ENCODE measurements at regions not wholly inside any gene's neighbourhood (a gene's known extent, or its start where the extent isn't known, plus 50 kb on each side); places are given as distances from the start of the nearest gene placed in this dataset.
"Not testable (repeated sequence)": the region's sequence is repeated elsewhere in the genome, so short reads cannot be mapped to it uniquely, and the experiment has no call there.

GRCh38 chr3:16077146-16077545 lies 97.3 kb upstream of the GALNT15 start:
- not testable (repeated sequence) for H3K36me3 Mint-ChIP-seq (ENCODE audit: low read depth); H3K4me3 Mint-ChIP-seq; H3K27ac Mint-ChIP-seq

GRCh38 chr3:16077681-16078080 lies 96.8 kb upstream of the GALNT15 start:
- H3K4me3 Mint-ChIP-seq; H3K27me3 Mint-ChIP-seq; DNase-seq; H3K27ac Mint-ChIP-seq; H3K36me3 Mint-ChIP-seq (ENCODE audit: low read depth); intact Hi-C loops (cut with micrococcal nuclease); H3K4me1 Mint-ChIP-seq: not testable (repeated sequence)
- peaks cover 19% of the 10 kb centered on the region for H3K9me3 Mint-ChIP-seq

More at GRCh38 chr3:16077146-16077545, 97.3 kb upstream of the GALNT15 start:
- H3K9me3 Mint-ChIP-seq = peaks cover 16% of the 10 kb centered on the region
- DNase-seq; H3K4me1 Mint-ChIP-seq; H3K27me3 Mint-ChIP-seq; intact Hi-C loops (cut with micrococcal nuclease): not testable (repeated sequence)

- Mint-ChIP-seq H3K27ac (no peak overlapping the region), H3K36me3 (ENCODE audit: low read depth) (no peaks in the 10 kb centered on the region), H3K4me3 (no peak overlapping the region), H3K9me3 (peaks cover 26% of the 10 kb centered on the region), H3K4me1 (no peaks in the 10 kb centered on the region), H3K27me3 (no peaks in the 10 kb centered on the region)
- no peak for DNase-seq
- intact Hi-C loops (cut with micrococcal nuclease) = no loop called here
These were observed 95.0 kb upstream of the GALNT15 start for GRCh38 chr3:16079519-16079918.

- intact Hi-C loops (cut with micrococcal nuclease) = no loop called here
- H3K36me3 Mint-ChIP-seq (ENCODE audit: low read depth) = no peaks in the 10 kb centered on the region
- no peaks in the 10 kb centered on the region for H3K27me3 Mint-ChIP-seq
- peaks cover 29% of the 10 kb centered on the region for H3K9me3 Mint-ChIP-seq
- DNase-seq = no peak
- no peak overlapping the region for H3K4me3 Mint-ChIP-seq
- H3K4me1 Mint-ChIP-seq = no peaks in the 10 kb centered on the region
- no peak overlapping the region for H3K27ac Mint-ChIP-seq
These were observed 92.8 kb upstream of the GALNT15 start for GRCh38 chr3:16081661-16082060.

GRCh38 chr3:16084887-16085286 lies 89.6 kb upstream of the GALNT15 start:
- Mint-ChIP-seq H3K9me3 (peaks cover 25% of the 10 kb centered on the region), H3K4me1 (no peaks in the 10 kb centered on the region), H3K4me3 (no peak overlapping the region), H3K27me3 (no peaks in the 10 kb centered on the region), H3K36me3 (ENCODE audit: low read depth) (no peaks in the 10 kb centered on the region), H3K27ac (no peak overlapping the region)
- DNase-seq = no peak
- intact Hi-C loops (cut with micrococcal nuclease) = no loop called here

GRCh38 chr3:16085410-16085809 lies 89.1 kb upstream of the GALNT15 start:
- peaks cover 25% of the 10 kb centered on the region for H3K9me3 Mint-ChIP-seq
- no peaks in the 10 kb centered on the region for H3K27me3 Mint-ChIP-seq
- H3K4me1 Mint-ChIP-seq = no peaks in the 10 kb centered on the region
- DNase-seq = no peak
- intact Hi-C loops (cut with micrococcal nuclease) = no loop called here
- no peaks in the 10 kb centered on the region for H3K36me3 Mint-ChIP-seq (ENCODE audit: low read depth)
- H3K4me3 Mint-ChIP-seq = no peak overlapping the region
- H3K27ac Mint-ChIP-seq = no peak overlapping the region

GRCh38 chr3:16085884-16086608 lies 88.4 kb upstream of the GALNT15 start:
- Mint-ChIP-seq H3K9me3 (peaks cover 19% of the 10 kb centered on the region), H3K4me3 (no peak overlapping the region), H3K36me3 (ENCODE audit: low read depth) (no peaks in the 10 kb centered on the region), H3K27me3 (no peaks in the 10 kb centered on the region), H3K4me1 (no peaks in the 10 kb centered on the region), H3K27ac (no peak overlapping the region)
- intact Hi-C loops (cut with micrococcal nuclease) = no loop called here
- DNase-seq = no peak

GRCh38 chr3:16086690-16087089 lies 87.8 kb upstream of the GALNT15 start:
- H3K27me3 Mint-ChIP-seq = no peaks in the 10 kb centered on the region
- DNase-seq = no peak
- intact Hi-C loops (cut with micrococcal nuclease) = no loop called here
- H3K4me3 Mint-ChIP-seq = no peak overlapping the region
- H3K4me1 Mint-ChIP-seq = no peaks in the 10 kb centered on the region
- no peaks in the 10 kb centered on the region for H3K36me3 Mint-ChIP-seq (ENCODE audit: low read depth)
- no peak overlapping the region for H3K27ac Mint-ChIP-seq
- H3K9me3 Mint-ChIP-seq = peaks cover 16% of the 10 kb centered on the region

GRCh38 chr3:16088496-16088895 lies 86.0 kb upstream of the GALNT15 start:
- Mint-ChIP-seq H3K27ac (no peak overlapping the region), H3K27me3 (no peaks in the 10 kb centered on the region), H3K36me3 (ENCODE audit: low read depth) (no peaks in the 10 kb centered on the region), H3K9me3 (peaks cover 4% of the 10 kb centered on the region), H3K4me3 (no peak overlapping the region), H3K4me1 (no peaks in the 10 kb centered on the region)
- DNase-seq = no peak
- intact Hi-C loops (cut with micrococcal nuclease) = no loop called here

- no peak for DNase-seq
- Mint-ChIP-seq H3K27ac (no peak overlapping the region), H3K27me3 (peaks cover under 1% of the 10 kb centered on the region), H3K9me3 (peaks cover 3% of the 10 kb centered on the region), H3K4me3 (no peak overlapping the region), H3K4me1 (no peaks in the 10 kb centered on the region), H3K36me3 (ENCODE audit: low read depth) (no peaks in the 10 kb centered on the region)
- intact Hi-C loops (cut with micrococcal nuclease) = no loop called here
These were observed 85.0 kb upstream of the GALNT15 start for GRCh38 chr3:16089521-16089920.

GRCh38 chr3:16090024-16090423 lies 84.5 kb upstream of the GALNT15 start:
- H3K27me3 Mint-ChIP-seq = peaks cover 2% of the 10 kb centered on the region
- no peaks in the 10 kb centered on the region for H3K4me1 Mint-ChIP-seq
- DNase-seq = no peak
- no peaks in the 10 kb centered on the region for H3K36me3 Mint-ChIP-seq (ENCODE audit: low read depth)
- H3K9me3 Mint-ChIP-seq = no peaks in the 10 kb centered on the region
- no peak overlapping the region for H3K27ac Mint-ChIP-seq
- no peak overlapping the region for H3K4me3 Mint-ChIP-seq
- intact Hi-C loops (cut with micrococcal nuclease) = no loop called here

GRCh38 chr3:16090706-16091105 lies 83.8 kb upstream of the GALNT15 start:
- intact Hi-C loops (cut with micrococcal nuclease) = no loop called here
- Mint-ChIP-seq H3K27me3 (peaks cover 2% of the 10 kb centered on the region), H3K4me3 (no peak overlapping the region), H3K27ac (no peak overlapping the region), H3K4me1 (no peaks in the 10 kb centered on the region), H3K9me3 (no peaks in the 10 kb centered on the region), H3K36me3 (ENCODE audit: low read depth) (no peaks in the 10 kb centered on the region)
- no peak for DNase-seq

- DNase-seq = no peak
- intact Hi-C loops (cut with micrococcal nuclease) = no loop called here
- Mint-ChIP-seq H3K27ac (no peak overlapping the region), H3K9me3 (peaks cover 6% of the 10 kb centered on the region), H3K36me3 (ENCODE audit: low read depth) (no peaks in the 10 kb centered on the region), H3K4me1 (no peaks in the 10 kb centered on the region), H3K27me3 (peaks cover 2% of the 10 kb centered on the region), H3K4me3 (no peak overlapping the region)
These were observed 81.6 kb upstream of the GALNT15 start for GRCh38 chr3:16092923-16093322.

GRCh38 chr3:16101295-16102186 lies 72.9 kb upstream of the GALNT15 start:
- H3K4me1 Mint-ChIP-seq = no peaks in the 10 kb centered on the region
- no peak overlapping the region for H3K4me3 Mint-ChIP-seq
- no peaks in the 10 kb centered on the region for H3K27me3 Mint-ChIP-seq
- no peak overlapping the region for H3K27ac Mint-ChIP-seq
- intact Hi-C loops (cut with micrococcal nuclease) = no loop called here
- no peak for DNase-seq
- H3K36me3 Mint-ChIP-seq (ENCODE audit: low read depth) = no peaks in the 10 kb centered on the region
- peaks cover 9% of the 10 kb centered on the region for H3K9me3 Mint-ChIP-seq

Data from activated CD4-positive, alpha-beta T cell treated with anti-CD3 and anti-CD28 coated beads, Interleukin-2, amount 10 ng/mL, durations not matched to agents 24 days and 14 days (primary cell).